Neutrophil (primary cell): ENCODE measurements at regions not wholly inside any gene's neighbourhood (a gene's known extent, or its start where the extent isn't known, plus 50 kb on each side); places are given as distances from the start of the nearest gene placed in this dataset.
"Not testable (repeated sequence)": the region's sequence is repeated elsewhere in the genome, so short reads cannot be mapped to it uniquely, and the experiment has no call there.

Experiments used
- H3K27ac ChIP-seq: fragments of 200-600 bp; sonication (generic); 2 replicates; pipeline ENCODE4 v1.5.1; 2016; ENCODE audit warnings: mild to moderate bottlenecking, moderate library complexity
- H3K27me3 ChIP-seq: fragments of 200-600 bp; sonication (generic); 2 replicates; pipeline ENCODE4 v1.6.0; 2016; ENCODE audit warnings: mild to moderate bottlenecking
- H3K36me3 ChIP-seq: fragments of 200-600 bp; sonication (generic); 2 replicates; pipeline ENCODE4 v1.5.1; 2017
- H3K4me1 ChIP-seq, 2 experiments: fragments of 200-600 bp in 1 of 2; sonication (generic) in 1 of 2; 1 replicate in 1 of 2; 2 replicates in 1 of 2; pipeline versions ENCODE4 v1.5.1 to v1.6.1; 2013 to 2016; ENCODE audit warnings: low read depth in 1 of 2, low read length in 1 of 2, mild to moderate bottlenecking in 1 of 2, moderate library complexity in 1 of 2; ENCODE audit not compliant: control insufficient read depth in 1 of 2, insufficient read depth in 1 of 2
- H3K4me3 ChIP-seq, 2 experiments: fragments of 200-600 bp in 1 of 2; sonication (generic) in 1 of 2; 1 replicate in 1 of 2; 2 replicates in 1 of 2; pipeline ENCODE4 v1.5.1; 2013 to 2016; ENCODE audit warnings: low read depth in 1 of 2, low read length in 1 of 2, mild to moderate bottlenecking in 1 of 2, moderate library complexity in 1 of 2
- H3K9me3 ChIP-seq: fragments of 200-600 bp; sonication (generic); 2 replicates; pipeline ENCODE4 v1.5.1; 2016
- CTCF ChIP-seq: fragments of 200-600 bp; sonication (generic); IDR thresholded peaks from 2 replicates; pipeline ENCODE4 v1.5.1; 2016; ENCODE audit warnings: antibody characterized with exemption

- no peak overlapping the region for H3K27ac ChIP-seq
- no peaks in the 10 kb centered on the region for H3K36me3 ChIP-seq
- H3K4me3 ChIP-seq = no peak overlapping the region
- H3K27me3 ChIP-seq = no peaks in the 10 kb centered on the region
- H3K9me3 ChIP-seq = no peaks in the 10 kb centered on the region
- no peaks in the 10 kb centered on the region for H3K4me1 ChIP-seq
- no peak for TF ChIP-seq CTCF
These were observed 729.7 kb upstream of the GOT2 start for GRCh38 chr16:59463776-59464175.

DNA sequence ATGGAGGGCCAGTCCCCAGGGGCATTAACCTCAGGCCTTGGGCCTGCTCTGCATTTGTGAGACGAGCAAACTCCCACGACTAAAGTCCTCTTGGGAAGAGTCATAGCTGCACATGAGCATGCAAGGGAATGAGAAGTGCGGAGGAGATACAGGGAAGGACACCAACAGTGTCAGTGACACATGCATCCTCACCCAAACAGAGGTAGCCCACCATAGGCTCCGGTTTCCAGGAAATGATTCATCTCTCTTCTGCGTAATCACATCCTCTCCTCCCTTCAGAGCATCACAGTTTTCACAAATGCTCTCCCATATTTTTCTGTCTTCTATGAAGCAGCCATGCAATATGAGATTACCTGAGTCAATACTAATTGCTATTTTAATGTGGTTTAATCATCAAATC lies 725.7 kb upstream of the GOT2 start:
- Histone ChIP-seq H3K9me3 (no peaks in the 10 kb centered on the region), H3K4me3 (no peak overlapping the region), H3K36me3 (no peaks in the 10 kb centered on the region), H3K27me3 (no peaks in the 10 kb centered on the region), H3K4me1 (no peaks in the 10 kb centered on the region), H3K27ac (no peak overlapping the region)
- no peak for TF ChIP-seq CTCF

GRCh38 chr16:59455497-59455896 lies 721.4 kb upstream of the GOT2 start:
- Histone ChIP-seq H3K27me3 (no peaks in the 10 kb centered on the region), H3K4me1 (no peaks in the 10 kb centered on the region), H3K27ac (no peak overlapping the region), H3K9me3 (no peaks in the 10 kb centered on the region), H3K4me3 (no peak overlapping the region), H3K36me3 (no peaks in the 10 kb centered on the region)
- TF ChIP-seq CTCF = no peak

DNA sequence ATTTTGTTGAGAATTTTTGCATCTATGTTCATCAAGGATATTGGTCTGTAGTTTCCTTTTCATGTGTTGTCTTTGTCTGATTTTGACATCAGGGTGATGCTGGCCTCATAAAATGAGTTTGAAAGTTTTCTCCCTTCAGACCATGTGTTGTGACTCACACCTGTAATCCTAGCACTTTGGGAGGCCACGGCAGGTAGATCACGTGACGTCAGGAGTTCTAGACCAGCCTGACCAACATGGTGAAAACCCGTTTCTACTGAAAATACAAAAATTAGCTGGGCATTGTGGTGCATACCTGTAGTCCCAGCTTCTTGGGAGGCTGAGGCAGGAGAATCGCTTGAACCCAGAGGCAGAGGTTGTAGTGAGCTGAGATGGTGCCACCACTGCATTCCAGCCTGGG lies 716.4 kb upstream of the GOT2 start:
- H3K4me3 ChIP-seq, H3K27me3 ChIP-seq, H3K4me1 ChIP-seq, H3K36me3 ChIP-seq, H3K9me3 ChIP-seq, H3K27ac ChIP-seq: not testable (repeated sequence)

DNA sequence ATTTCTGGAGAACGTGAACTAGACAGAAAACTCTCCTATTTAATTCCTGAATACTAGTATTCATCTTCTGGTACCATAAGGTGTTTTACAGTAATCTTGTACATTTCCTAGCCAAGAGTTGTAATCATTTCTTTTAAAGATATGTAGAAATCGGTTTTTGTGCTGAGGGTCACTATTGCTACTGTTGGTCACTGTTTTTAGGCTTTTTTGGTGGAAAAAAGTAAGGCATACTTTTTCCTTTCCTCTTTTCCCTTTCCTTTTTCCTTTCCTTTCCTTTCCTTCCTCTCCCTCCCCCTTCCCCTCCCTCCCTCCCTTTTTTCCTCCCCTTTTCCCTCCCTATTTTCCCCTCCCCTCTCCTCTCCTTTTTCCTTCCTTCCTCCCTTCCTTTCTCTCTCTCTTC lies 706.4 kb upstream of the GOT2 start:
- H3K36me3 ChIP-seq = no peaks in the 10 kb centered on the region
- H3K27me3 ChIP-seq = no peaks in the 10 kb centered on the region
- no peaks in the 10 kb centered on the region for H3K4me1 ChIP-seq
- H3K9me3 ChIP-seq = no peaks in the 10 kb centered on the region
- H3K4me3 ChIP-seq = no peak overlapping the region
- TF ChIP-seq CTCF = no peak
- H3K27ac ChIP-seq = no peak overlapping the region

GRCh38 chr16:59432896-59433295 lies 698.8 kb upstream of the GOT2 start:
- H3K4me3 ChIP-seq = no peak overlapping the region
- H3K36me3 ChIP-seq = no peaks in the 10 kb centered on the region
- no peaks in the 10 kb centered on the region for H3K27me3 ChIP-seq
- no peaks in the 10 kb centered on the region for H3K4me1 ChIP-seq
- no peak overlapping the region for H3K27ac ChIP-seq
- TF ChIP-seq CTCF = no peak
- H3K9me3 ChIP-seq = no peaks in the 10 kb centered on the region
